HG03520 (cell line): ENCODE measurements at regions not wholly inside any gene's neighbourhood (a gene's known extent, or its start where the extent isn't known, plus 50 kb on each side); places are given as distances from the start of the nearest gene placed in this dataset.
"Not testable (repeated sequence)": the region's sequence is repeated elsewhere in the genome, so short reads cannot be mapped to it uniquely, and the experiment has no call there.

Source experiments
- ATAC-seq: cut with Tn5 transposase; IDR thresholded peaks from one replicate; pipeline ENCODE4 v1.9.1; 2021; ENCODE audit warnings: mild to moderate bottlenecking, moderate library complexity; ENCODE audit not compliant: unreplicated experiment

DNA sequence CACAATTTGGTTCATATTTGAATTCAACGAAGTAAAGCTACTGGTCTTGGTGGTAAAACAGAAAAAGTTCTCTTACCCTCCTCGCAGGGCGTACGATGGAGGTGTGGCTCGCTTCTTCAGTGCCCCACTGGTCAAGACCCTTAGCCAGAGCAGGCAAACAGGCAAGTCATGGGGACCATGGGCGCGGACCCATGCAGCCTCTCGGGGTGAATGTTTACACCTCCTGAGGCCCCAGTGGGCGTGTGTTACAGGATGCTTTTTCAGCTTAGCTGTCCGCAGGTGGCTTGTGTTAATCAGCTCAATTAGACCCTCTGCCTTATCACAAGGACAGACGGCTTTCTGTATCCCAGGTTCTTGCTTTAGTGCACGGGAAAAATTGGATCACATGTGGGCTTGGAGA is 991.8 kb downstream of the GBE1 start:
- no peak for ATAC-seq

DNA sequence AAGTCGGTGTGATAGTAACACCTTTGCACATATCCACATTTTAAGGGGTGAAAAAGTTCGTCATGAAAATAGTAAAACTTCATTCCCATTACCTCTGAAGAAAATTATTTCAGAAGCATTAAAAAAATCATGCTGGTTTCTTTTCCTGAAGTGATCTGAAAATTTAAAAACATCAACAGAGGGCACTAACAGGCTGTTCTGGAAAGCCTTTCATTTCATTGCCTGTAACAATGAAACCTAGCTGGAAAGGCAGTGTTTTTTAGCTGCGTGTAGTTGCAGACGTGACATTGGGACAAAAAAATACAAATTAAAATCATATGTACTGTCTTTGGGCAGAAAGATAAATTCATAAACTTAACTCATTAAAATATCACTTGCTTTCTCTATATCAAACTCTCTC is 993.8 kb downstream of the GBE1 start:
- ATAC-seq, result no peak

- no peak for ATAC-seq
Measured at GRCh38 chr3:80754969-80755368, 987.2 kb upstream of the ROBO1 start.

GRCh38 chr3:80753021-80753420 is 985.2 kb upstream of the ROBO1 start:
- no peak for ATAC-seq

DNA sequence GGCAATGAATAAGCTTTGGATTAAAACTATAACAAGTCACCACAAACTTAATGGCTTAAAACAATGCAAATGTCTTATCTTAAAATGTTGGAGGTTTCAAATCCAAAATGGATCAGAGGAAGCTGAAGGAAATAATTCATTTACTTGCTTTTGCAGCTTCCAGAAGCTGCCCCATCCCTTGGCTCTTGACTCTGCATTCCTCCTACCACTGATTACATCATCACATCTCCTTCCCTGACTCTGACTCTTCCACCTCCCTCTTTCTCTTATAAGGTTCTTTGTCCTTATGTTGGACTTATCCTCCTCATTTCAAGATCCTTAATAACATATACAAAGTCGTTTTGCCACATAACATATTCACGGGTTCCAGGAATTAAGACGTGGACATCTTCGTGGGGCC is 982.8 kb upstream of the ROBO1 start:
- no peak for ATAC-seq

- ATAC-seq, result no peak
Measured at GRCh38 chr3:80734920-80735319, 967.1 kb upstream of the ROBO1 start.

DNA sequence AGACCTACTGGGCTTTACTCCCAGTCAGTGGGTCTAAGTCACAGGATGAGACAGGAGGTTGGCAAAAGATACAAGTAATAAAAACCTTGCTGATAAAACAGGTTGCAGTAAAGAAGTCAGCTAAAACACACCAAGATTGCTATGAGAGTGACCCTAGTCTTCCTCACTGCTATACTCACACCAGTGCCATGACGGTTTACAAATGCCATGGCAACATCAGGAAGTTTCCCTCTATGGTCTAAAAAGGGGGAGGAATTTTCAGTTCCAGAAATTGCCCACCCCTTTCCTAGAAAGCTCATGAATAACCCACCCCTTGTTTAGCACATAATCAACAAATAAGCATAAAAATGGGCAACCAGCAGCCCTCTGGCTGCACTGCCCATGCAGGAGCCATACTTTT is 966.7 kb upstream of the ROBO1 start:
- no peak for ATAC-seq

DNA sequence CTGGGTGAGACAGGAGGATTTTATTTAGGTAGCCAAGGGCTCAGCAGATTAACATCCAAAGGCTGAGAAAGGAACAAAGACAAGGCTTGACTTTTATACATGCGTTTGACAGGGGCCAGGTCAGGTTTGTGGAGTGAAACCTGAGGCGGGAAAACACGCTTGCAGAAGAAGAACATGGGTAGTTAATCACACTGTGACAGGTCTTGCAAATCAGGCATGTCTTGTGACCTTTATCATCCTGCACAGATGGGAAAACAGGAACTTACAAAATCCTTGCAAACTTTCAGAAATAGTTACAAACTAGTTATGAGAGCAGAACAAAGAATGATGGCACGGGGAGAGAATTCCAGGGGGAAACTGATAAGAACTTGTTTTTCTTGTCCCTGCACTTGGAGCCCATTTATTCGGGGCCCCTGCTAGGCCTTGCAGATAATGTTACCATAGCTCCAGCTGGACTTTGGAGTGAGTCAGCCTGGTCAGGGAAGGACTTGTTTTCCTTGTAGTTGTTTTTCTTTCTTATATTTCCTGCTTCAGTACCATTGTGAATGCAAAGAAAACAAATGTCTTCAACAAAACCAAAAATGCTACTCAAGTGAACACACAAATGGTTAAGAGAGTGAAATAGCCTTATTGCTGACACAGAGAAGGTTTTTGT is 965.9 kb upstream of the ROBO1 start:
- no peak for ATAC-seq

- ATAC-seq, result not testable (repeated sequence)
Measured at GRCh38 chr3:80727561-80727960, 959.8 kb upstream of the ROBO1 start.

DNA sequence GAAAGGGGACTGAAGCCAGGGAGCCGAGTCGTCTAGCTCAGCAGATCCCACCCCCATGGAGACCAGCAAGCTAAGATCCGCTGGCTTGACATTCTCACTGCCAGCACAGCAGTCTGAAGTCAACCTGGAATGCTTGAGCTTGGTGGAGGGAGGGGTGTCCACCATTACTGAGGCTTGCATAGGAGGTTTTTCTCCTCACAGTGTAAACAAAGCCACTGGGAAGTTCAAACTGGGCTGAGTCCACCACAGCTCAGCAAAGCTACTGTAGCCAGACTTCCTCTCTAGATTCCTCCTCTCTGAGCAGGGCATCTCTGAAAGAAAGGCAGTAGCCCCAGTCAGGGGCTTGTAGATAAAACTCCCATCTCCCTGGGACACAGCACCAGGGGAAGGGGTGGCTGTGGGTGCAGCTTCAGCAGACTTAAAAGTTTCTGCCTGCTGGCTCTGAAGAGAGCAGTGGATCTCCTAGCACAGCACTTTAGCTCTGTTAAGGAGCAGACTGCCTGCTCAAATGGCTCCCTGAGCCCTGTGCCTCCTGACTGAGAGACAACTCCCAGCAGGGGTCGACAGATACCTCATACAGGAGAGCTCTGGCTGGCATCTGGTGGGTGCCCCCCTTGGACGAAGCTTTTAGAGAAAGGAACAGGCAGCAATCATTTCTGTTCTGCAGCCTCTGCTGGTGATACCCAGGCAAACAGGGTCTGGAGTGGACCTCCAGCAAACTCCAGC is 942.0 kb upstream of the ROBO1 start:
- ATAC-seq, result not testable (repeated sequence)

- no peak for ATAC-seq
Measured at GRCh38 chr3:80705290-80705689, 937.5 kb upstream of the ROBO1 start.

DNA sequence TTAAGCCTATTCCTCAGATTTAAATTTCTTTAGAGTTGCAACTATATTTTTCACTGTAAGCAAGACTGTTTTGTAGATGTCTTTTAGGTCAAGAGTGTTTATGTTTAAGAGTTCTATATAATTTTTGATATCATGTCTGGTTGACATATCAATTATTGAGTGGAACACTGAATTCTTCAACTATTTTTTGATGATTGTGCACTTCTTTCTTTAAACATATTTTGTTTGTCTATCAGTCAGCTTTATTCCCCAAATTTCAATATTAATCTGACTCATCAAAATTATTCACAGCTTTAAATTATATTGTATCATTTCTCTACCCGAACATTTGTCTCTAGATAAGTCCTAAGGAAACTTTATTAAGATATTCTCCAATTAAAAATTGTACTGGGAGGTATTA is 933.6 kb upstream of the ROBO1 start:
- no peak for ATAC-seq

- no peak for ATAC-seq
Measured at GRCh38 chr3:80697291-80697690, 929.5 kb upstream of the ROBO1 start.

GRCh38 chr3:80696280-80696679 is 928.5 kb upstream of the ROBO1 start:
- ATAC-seq, result no peak

DNA sequence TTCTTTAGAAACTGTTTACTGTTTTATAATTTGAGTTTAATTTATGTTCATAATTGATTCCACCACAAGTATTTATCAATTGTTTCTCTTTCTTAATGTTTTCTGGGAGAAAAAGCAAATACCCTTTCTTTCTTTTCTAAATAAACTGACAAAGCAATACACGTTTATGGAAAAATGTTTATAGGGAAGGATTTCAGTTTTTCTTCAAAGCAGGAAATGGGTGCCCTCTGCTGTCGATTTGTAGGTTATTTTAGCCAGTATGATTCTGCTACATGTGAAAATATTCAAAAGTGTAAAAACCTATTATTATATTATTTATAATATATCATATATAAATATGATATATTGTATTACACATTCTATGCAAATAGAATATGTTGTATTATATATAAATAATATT is 921.0 kb upstream of the ROBO1 start:
- ATAC-seq, result no peak

GRCh38 chr3:80682951-80683350 is 915.2 kb upstream of the ROBO1 start:
- no peak for ATAC-seq

GRCh38 chr3:80682235-80682634 is 914.4 kb upstream of the ROBO1 start:
- ATAC-seq, result no peak

DNA sequence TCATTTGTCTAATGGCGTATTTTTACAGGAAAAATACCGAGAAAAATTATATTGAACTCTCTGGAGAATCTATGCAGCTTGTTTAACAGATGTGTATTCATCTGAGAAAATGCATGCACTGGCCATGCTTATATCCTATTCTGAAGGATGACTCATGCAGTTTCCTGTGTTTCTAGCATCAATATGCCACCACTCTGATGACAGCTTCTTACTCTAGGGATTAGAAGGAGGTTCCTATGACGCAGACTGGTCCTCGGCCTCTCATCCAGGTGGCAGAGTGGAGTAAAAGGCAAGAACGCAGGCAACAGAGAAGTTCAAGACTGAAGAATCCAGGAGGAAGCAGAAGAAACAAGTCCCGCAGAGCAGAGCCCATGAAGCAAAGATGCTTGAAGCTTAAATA is 910.0 kb upstream of the ROBO1 start:
- ATAC-seq, result no peak

DNA sequence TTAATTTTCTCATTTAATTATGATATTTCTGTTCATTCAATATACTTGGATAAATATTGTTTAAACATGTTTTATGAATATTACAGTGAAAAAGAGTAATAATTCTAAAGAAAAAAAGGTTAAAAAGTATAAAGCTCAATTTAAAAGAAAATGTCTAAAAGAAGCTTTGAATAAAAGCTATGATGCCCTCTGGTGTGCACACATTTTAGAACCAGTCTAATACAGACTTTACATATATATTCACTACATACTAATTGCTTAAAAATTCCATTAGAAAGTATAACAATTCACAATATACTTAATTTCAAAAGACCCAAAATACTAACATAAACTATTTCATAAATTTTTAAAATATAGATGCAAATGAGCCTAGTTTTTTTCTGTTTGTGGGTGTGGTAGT is 909.1 kb upstream of the ROBO1 start:
- no peak for ATAC-seq

GRCh38 chr3:80676261-80676660 is 908.5 kb upstream of the ROBO1 start:
- ATAC-seq, result no peak

DNA sequence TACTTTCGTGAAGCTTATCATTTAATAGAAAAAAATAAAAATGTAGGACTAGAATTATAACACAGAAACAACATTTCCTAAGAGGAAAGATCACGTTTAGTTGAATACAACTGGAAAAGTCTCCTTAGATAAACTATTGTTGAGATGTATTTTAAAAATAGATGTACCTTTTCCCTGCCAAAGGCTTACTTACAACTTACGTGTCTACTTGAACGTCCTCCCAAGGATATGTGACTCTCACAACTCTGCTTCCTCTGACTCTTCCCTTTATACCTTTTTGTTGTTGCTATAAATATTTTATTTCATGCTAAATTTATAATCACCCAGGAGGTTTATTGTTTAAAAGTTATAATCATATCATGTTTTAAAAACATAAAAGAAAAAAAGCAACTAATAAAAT is 908.0 kb upstream of the ROBO1 start:
- no peak for ATAC-seq

GRCh38 chr3:80668600-80669294 is 900.9 kb upstream of the ROBO1 start:
- no peak for ATAC-seq
